GM12878 (cell line): ENCODE measurements at regions not wholly inside any gene's neighbourhood (a gene's known extent, or its start where the extent isn't known, plus 50 kb on each side); places are given as distances from the start of the nearest gene placed in this dataset.

Experiments used
- ATAC-seq: fragments of 200-7000 bp; cut with Tn5 transposase; 3 replicates; pipeline ENCODE4 v1.9.1; 2020; ENCODE audit warnings: mild to moderate bottlenecking, moderate library complexity
- BruUV-seq: library from RNA; stranded (reverse); fragments of 400-500 nt; replicated peaks from 2 replicates; lab custom pipeline; 2021; lab: Mats Ljungman, UMichigan
- CTCF ChIA-PET: fragments of 300-600 bp; sonication (Branson Sonifier 250); formaldehyde crosslinking; extraction: SDS; loops from one replicate; lab custom pipeline; 2021; ENCODE audit warnings: inconsistent platforms; lab: Yijun Ruan, JAX
- POLR2A ChIA-PET: fragments of 350-600 bp; formaldehyde crosslinking; extraction: SDS; loops from one replicate; lab custom pipeline; 2021; ENCODE audit warnings: inconsistent platforms; lab: Charles Lee
- RAD21 ChIA-PET: fragments of 300-600 bp; sonication (Branson Sonifier 250); formaldehyde crosslinking; loops from one replicate; lab custom pipeline; 2023; ENCODE audit warnings: antibody characterized with exemption; ENCODE audit not compliant: unreplicated experiment; lab: Charles Lee
- SMC1A ChIA-PET: fragments of 300-600 bp; sonication (Branson Sonifier 250); formaldehyde crosslinking; loops from one replicate; lab custom pipeline; 2023; ENCODE audit not compliant: unreplicated experiment, uncharacterized antibody; lab: Charles Lee
- DNase-seq: peaks from one replicate; pipeline ENCODE4 v3.0.0-alpha.2; 2011; ENCODE audit warnings: low read depth, low spot score
- FAIRE-seq: peaks from 3 replicates; lab custom pipeline; 2011; peaks lifted over from hg19 to GRCh38; lab: Jason Lieb, UNC
- H2AFZ ChIP-seq: 2 replicates; pipeline ENCODE4 v1.6.0; 2011; ENCODE audit warnings: low read depth, low read length, control low read depth; ENCODE audit not compliant: control insufficient read depth
- H3K27ac ChIP-seq: 2 replicates; pipeline ENCODE4 v1.5.1; 2011; ENCODE audit warnings: control low read depth; ENCODE audit not compliant: control insufficient read depth, insufficient read depth
- H3K27me3 ChIP-seq, 2 experiments: replicated peaks in 1 of 2; 2 replicates each; pipeline versions ENCODE4 v1.6.0 to v1.6.1; 2011; ENCODE audit warnings: low read length in 1 of 2; ENCODE audit not compliant: control insufficient read depth in 2 of 2, insufficient read depth in 2 of 2
- H3K36me3 ChIP-seq, 2 experiments: 2 replicates each; pipeline ENCODE4 v1.5.1; 2011; ENCODE audit warnings: low read length in 1 of 2; ENCODE audit not compliant: control insufficient read depth in 2 of 2, insufficient read depth in 2 of 2
- H3K4me1 ChIP-seq: 2 replicates; pipeline ENCODE4 v1.6.1; 2011; ENCODE audit warnings: mild to moderate bottlenecking, low read length, moderate library complexity, mixed read lengths; ENCODE audit not compliant: control insufficient read depth, insufficient read depth
- H3K4me2 ChIP-seq: 2 replicates; pipeline ENCODE4 v1.6.0; 2011; ENCODE audit warnings: control low read depth; ENCODE audit not compliant: control insufficient read depth, insufficient read depth
- H3K4me3 ChIP-seq: fragments of 200-600 bp; sonication (generic); 2 replicates; pipeline ENCODE4 v1.5.1; 2016
- H3K79me2 ChIP-seq: 2 replicates; pipeline ENCODE4 v1.6.0; 2011; ENCODE audit warnings: low read length; ENCODE audit not compliant: control insufficient read depth, insufficient read depth
- H3K9ac ChIP-seq: 2 replicates; pipeline ENCODE4 v1.8.0; 2011; ENCODE audit warnings: low read length, control low read depth, mixed read lengths; ENCODE audit not compliant: control insufficient read depth, insufficient read depth
- H3K9me3 ChIP-seq: replicated peaks from 3 replicates; pipeline ENCODE4 v1.5.1; 2011; ENCODE audit warnings: mild to moderate bottlenecking, low read length; ENCODE audit not compliant: control insufficient read depth, insufficient read depth
- H4K20me1 ChIP-seq: 2 replicates; pipeline ENCODE4 v1.6.0; 2011; ENCODE audit not compliant: control insufficient read depth, insufficient read depth
- CREB1 ChIP-seq: IDR thresholded peaks from 2 replicates; pipeline ENCODE4 v1.6.1; 2012; ENCODE audit warnings: low read depth, mild to moderate bottlenecking, inconsistent platforms
- CREM ChIP-seq: IDR thresholded peaks from 2 replicates; pipeline ENCODE4 v1.6.1; 2014; ENCODE audit warnings: antibody characterized with exemption, low read depth
- KAT2A ChIP-seq: conservative IDR thresholded peaks from 2 replicates; pipeline ENCODE4 v1.6.1; 2011; ENCODE audit warnings: low read depth, low read length; ENCODE audit not compliant: control insufficient read depth
- NFXL1 ChIP-seq: fragments of 450-650 bp; IDR thresholded peaks from 2 replicates; pipeline ENCODE4 v1.6.1; 2017; ENCODE audit warnings: antibody characterized with exemption, mild to moderate bottlenecking, borderline replicate concordance
- NR2C1 ChIP-seq: fragments of 450-650 bp; IDR thresholded peaks from 2 replicates; pipeline ENCODE4 v1.6.1; 2017; ENCODE audit warnings: antibody characterized with exemption, mild to moderate bottlenecking, moderate library complexity
- PBX3 ChIP-seq: IDR thresholded peaks from 2 replicates; pipeline ENCODE4 v1.6.1; 2011; ENCODE audit warnings: mild to moderate bottlenecking, low read depth, low read length, moderate library complexity; ENCODE audit not compliant: insufficient replicate concordance
- USF2 ChIP-seq: IDR thresholded peaks from 2 replicates; pipeline ENCODE4 v1.6.1; 2011; ENCODE audit warnings: low read depth, low read length, improper control_type of control experiment, borderline replicate concordance
- ZZZ3 ChIP-seq: IDR thresholded peaks from 2 replicates; pipeline ENCODE4 v1.6.1; 2011; ENCODE audit warnings: low read depth; ENCODE audit not compliant: control insufficient read depth, insufficient read length
- WGBS: methylation state at CpG from one replicate; pipeline ENCODE4 v1.1.6; 2016; ENCODE audit warnings: low lambda C conversion rate; ENCODE audit not compliant: insufficient replicate concordance, insufficient coverage; ENCODE audit errors: missing lambda C conversion rate; 5-methylcytosine and 5-hydroxymethylcytosine counted together
- in situ Hi-C: fragments of 300-500 bp; cut with MboI; formaldehyde crosslinking; loops from 9 replicates; pipeline ENCODE4 v1.14.3; 2018; ENCODE audit warnings: mixed read lengths
- intact Hi-C: fragments of 100-400 bp; cut with micrococcal nuclease; formaldehyde crosslinking; loops from one replicate; pipeline ENCODE4 v1.14.2; 2022; ENCODE audit not compliant: unreplicated experiment

- FAIRE-seq: no peak
- TF ChIP-seq KAT2A (no peak), NR2C1 (no peak), NFXL1 (no peak), PBX3 (no peak), USF2 (no peak), CREB1 (no peak), CREM (no peak), ZZZ3 (no peak)
- TF ChIP-seq, all 136 proteins: peak for 0
- in situ Hi-C loops: no loop called here
- ChIA-PET RAD21 (no interaction called here), POLR2A (no interaction called here), CTCF (no interaction called here), SMC1A (no interaction called here)
- no TSS peak for BruUV-seq
- Histone ChIP-seq H3K9ac (no peak overlapping the region), H3K36me3 (no peaks in the 10 kb centered on the region), H3K4me3 (no peak overlapping the region), H3K9me3 (no peaks in the 10 kb centered on the region), H4K20me1 (no peaks in the 10 kb centered on the region), H3K4me2 (no peak overlapping the region), H2AFZ (no peak overlapping the region), H3K4me1 (no peaks in the 10 kb centered on the region), H3K79me2 (no peaks in the 10 kb centered on the region), H3K27ac (no peak overlapping the region), H3K27me3 (no peaks in the 10 kb centered on the region)
- no peak for ATAC-seq
- intact Hi-C loops: no loop called here
- 26% methylated on average over 4 of the region's 4 CpGs for WGBS
- no peak for DNase-seq
Observed at GRCh38 chr15:50828610-50829206, 63.2 kb upstream of the SPPL2A start.
